ENCODE measurements at regions not wholly inside any gene's neighbourhood (a gene's known extent, or its start where the extent isn't known, plus 50 kb on each side); places are given as distances from the start of the nearest gene placed in this dataset.
A peak's percentile ranks its signal among the peaks of the same experiment; 100 is the strongest.

- H3K27me3 Mint-ChIP-seq (ENCODE audit: insufficient read depth, unreplicated experiment): no peaks in the 10 kb centered on the region
- ChIA-PET CTCF (no interaction called here), POLR2A (no interaction called here)
- H3K4me1 Mint-ChIP-seq (ENCODE audit: insufficient read depth, unreplicated experiment): peaks cover 26% of the 10 kb centered on the region
- H3K9me3 Mint-ChIP-seq (ENCODE audit: unreplicated experiment): no peaks in the 10 kb centered on the region
- no peak overlapping the region for H3K4me3 Mint-ChIP-seq (ENCODE audit: unreplicated experiment)
- peaks cover 25% of the 10 kb centered on the region for H3K36me3 Mint-ChIP-seq (ENCODE audit: insufficient read depth, unreplicated experiment)
- H3K27ac Mint-ChIP-seq (ENCODE audit: low read depth, unreplicated experiment): no peak overlapping the region
- TF ChIP-seq CTCF (IDR thresholded peaks at IDR 0.05; ENCODE audit: unreplicated experiment): no peak
- intact Hi-C loops (cut with micrococcal nuclease): no loop called here
- DNase-seq (ENCODE audit: unreplicated experiment): no peak
- BruUV-seq (replicated peaks): no TSS peak
Observed at GRCh38 chr14:71621276-71621675, 311.0 kb upstream of the RGS6 start.

GRCh38 chr14:71621980-71622605 lies 310.1 kb upstream of the RGS6 start:
- intact Hi-C loops (cut with micrococcal nuclease): no loop called here
- H3K27ac Mint-ChIP-seq (ENCODE audit: low read depth, unreplicated experiment): no peak overlapping the region
- peaks cover 25% of the 10 kb centered on the region for H3K36me3 Mint-ChIP-seq (ENCODE audit: insufficient read depth, unreplicated experiment)
- no peak overlapping the region for H3K4me3 Mint-ChIP-seq (ENCODE audit: unreplicated experiment)
- H3K27me3 Mint-ChIP-seq (ENCODE audit: insufficient read depth, unreplicated experiment): no peaks in the 10 kb centered on the region
- no peak for TF ChIP-seq CTCF (IDR thresholded peaks at IDR 0.05; ENCODE audit: unreplicated experiment)
- ChIA-PET POLR2A (interaction anchor here (0.6 kb wide), 1 partner anchor 12 kb away, joined by 3 read pairs; no protein-coding TSS in a partner anchor), CTCF (no interaction called here)
- H3K9me3 Mint-ChIP-seq (ENCODE audit: unreplicated experiment): no peaks in the 10 kb centered on the region
- DNase-seq (ENCODE audit: unreplicated experiment): no peak
- BruUV-seq (replicated peaks): no TSS peak
- H3K4me1 Mint-ChIP-seq (ENCODE audit: insufficient read depth, unreplicated experiment): peaks cover 18% of the 10 kb centered on the region

GRCh38 chr14:71623939-71624338 lies 308.3 kb upstream of the RGS6 start:
- peaks cover 17% of the 10 kb centered on the region for H3K4me1 Mint-ChIP-seq (ENCODE audit: insufficient read depth, unreplicated experiment)
- ChIA-PET CTCF (no interaction called here), POLR2A (interaction anchor here (1.1 kb wide), 2 partner anchors 10 to 177 kb away, joined by 3 to 4 read pairs; no protein-coding TSS in a partner anchor)
- peaks cover 22% of the 10 kb centered on the region for H3K36me3 Mint-ChIP-seq (ENCODE audit: insufficient read depth, unreplicated experiment)
- DNase-seq (ENCODE audit: unreplicated experiment): no peak
- TF ChIP-seq CTCF (IDR thresholded peaks at IDR 0.05; ENCODE audit: unreplicated experiment): no peak
- no peak overlapping the region for H3K4me3 Mint-ChIP-seq (ENCODE audit: unreplicated experiment)
- H3K9me3 Mint-ChIP-seq (ENCODE audit: unreplicated experiment): no peaks in the 10 kb centered on the region
- no TSS peak for BruUV-seq (replicated peaks)
- no peak overlapping the region for H3K27ac Mint-ChIP-seq (ENCODE audit: low read depth, unreplicated experiment)
- intact Hi-C loops (cut with micrococcal nuclease): no loop called here
- H3K27me3 Mint-ChIP-seq (ENCODE audit: insufficient read depth, unreplicated experiment): no peaks in the 10 kb centered on the region

GRCh38 chr14:71625175-71625574 lies 307.1 kb upstream of the RGS6 start:
- intact Hi-C loops (cut with micrococcal nuclease): no loop called here
- no peaks in the 10 kb centered on the region for H3K9me3 Mint-ChIP-seq (ENCODE audit: unreplicated experiment)
- CTCF ChIA-PET: no interaction called here
- POLR2A ChIA-PET: interaction anchor here (0.6 to 1.3 kb wide), 2 partner anchors 9 to 11 kb away, joined by 3 to 6 read pairs; no protein-coding TSS in a partner anchor
- H3K36me3 Mint-ChIP-seq (ENCODE audit: insufficient read depth, unreplicated experiment): peaks cover 21% of the 10 kb centered on the region
- peak; percentile 33 for DNase-seq (ENCODE audit: unreplicated experiment)
- no peak for TF ChIP-seq CTCF (IDR thresholded peaks at IDR 0.05; ENCODE audit: unreplicated experiment)
- peaks cover 15% of the 10 kb centered on the region for H3K4me1 Mint-ChIP-seq (ENCODE audit: insufficient read depth, unreplicated experiment)
- H3K27ac Mint-ChIP-seq (ENCODE audit: low read depth, unreplicated experiment): no peak overlapping the region
- no TSS peak for BruUV-seq (replicated peaks)
- H3K4me3 Mint-ChIP-seq (ENCODE audit: unreplicated experiment): no peak overlapping the region
- H3K27me3 Mint-ChIP-seq (ENCODE audit: insufficient read depth, unreplicated experiment): no peaks in the 10 kb centered on the region

Measured in MCF 10A (cell line).